CD4-positive, alpha-beta T cell treated with Interleukin-6 at 100 ng/mL for 8 hours (primary cell): ENCODE measurements at regions not wholly inside any gene's neighbourhood (a gene's known extent, or its start where the extent isn't known, plus 50 kb on each side); places are given as distances from the start of the nearest gene placed in this dataset.
"Not testable (repeated sequence)": the region's sequence is repeated elsewhere in the genome, so short reads cannot be mapped to it uniquely, and the experiment has no call there.

Experiments used
- DNase-seq: peaks from one replicate; pipeline ENCODE4 v3.0.0-alpha.2; 2020; ENCODE audit warnings: mixed read lengths, low spot score

- no peak for DNase-seq
Measured at GRCh38 chr2:180927030-180927686, 53.2 kb upstream of the UBE2E3 start.

DNA sequence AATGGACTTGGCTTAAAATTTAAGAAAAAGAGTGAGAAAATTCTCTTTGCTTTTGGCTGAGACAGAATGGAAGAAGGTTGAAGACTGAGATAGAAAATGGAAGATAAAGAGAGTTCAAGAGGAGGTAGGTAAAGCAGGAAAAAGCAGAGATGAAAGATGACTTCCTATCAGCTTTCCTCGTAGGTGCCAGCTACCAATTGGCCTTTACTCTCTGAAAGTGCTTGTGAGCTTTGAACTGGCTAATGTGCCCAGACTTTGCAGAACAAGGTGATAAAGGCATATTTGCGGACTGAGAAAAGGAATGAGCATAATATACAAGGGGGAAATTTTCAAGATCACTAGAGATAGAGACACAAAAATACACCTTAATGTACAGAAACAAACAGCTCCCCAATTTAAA, 54.7 kb upstream of the UBE2E3 start:
- no peak for DNase-seq

DNA sequence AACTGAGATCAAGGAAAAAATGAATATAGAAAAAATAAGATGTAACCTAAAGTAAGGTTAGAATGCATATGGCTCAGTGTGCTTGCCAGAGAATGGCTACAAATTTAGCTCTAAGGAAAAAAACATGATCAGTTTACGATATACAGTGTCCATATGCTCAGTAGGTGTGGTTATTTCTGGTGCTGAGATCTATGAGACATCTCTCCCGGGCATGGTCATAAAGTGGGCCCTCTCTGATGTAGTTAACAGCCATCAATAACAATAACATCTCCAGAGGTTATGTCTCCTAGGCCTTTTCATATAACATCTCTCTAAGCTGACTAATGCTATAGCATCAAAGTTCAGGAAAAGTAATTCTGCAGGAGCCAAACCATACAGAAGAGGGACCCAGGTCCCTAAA, 56.3 kb upstream of the UBE2E3 start:
- no peak for DNase-seq

DNA sequence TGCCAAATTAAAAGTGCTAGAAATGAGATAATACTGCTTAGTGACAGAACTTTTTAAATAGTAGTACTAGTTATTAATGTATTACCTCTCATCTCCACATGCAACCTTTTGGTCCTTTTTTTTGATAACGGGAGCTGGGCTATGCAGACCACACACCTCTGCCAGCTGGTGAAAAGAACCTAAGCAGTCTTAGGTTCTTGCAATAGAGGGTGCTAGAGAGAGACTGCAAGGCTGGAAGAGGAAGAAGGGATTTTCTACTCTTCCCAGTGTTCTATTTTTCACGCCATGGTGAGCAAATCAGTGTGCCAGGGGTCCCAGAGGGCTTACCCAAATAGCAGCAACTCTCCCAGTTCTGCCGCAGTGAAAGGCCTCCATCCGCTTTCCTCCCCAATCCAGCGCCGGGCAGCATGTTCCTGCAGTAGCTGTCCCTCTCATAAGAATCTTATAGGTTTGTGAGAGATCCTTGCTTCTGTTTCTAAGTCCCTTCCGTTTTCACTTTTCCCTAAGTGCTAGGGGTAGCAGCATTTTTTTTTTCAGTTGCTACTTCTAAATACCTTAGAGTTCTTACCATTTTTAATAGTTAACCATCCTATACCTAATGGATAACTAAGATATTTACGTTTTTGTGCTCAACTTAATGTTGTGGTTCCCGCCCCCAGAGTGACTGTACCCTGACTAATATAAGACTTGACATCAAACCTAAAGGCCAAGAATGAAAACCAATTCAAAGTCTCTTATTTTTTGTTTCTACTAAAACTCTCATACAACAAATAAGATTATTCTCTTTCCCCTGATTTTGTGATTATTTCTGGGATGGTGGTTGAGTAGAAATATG, 69.4 kb upstream of the UBE2E3 start:
- DNase-seq = no peak

DNA sequence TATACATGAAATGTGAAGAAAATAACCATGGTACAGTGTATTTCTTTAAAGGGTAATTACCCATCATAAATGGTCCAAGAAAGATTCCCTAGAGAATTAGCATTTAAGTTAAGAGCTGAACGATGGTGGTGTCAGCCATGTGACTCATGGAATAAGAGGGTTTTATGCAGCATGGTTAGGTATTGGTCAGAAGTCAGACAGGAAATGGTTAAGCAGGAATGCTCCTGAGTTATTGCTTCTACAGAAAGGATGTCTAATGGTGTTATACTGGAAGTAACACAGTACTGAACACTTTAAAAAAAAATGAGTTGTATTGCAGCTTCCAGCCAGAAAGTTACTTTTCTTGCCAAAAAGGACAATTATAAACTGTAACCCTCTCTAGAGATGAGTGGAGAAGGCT, 72.7 kb upstream of the UBE2E3 start:
- DNase-seq = no peak

- no peak for DNase-seq
Measured at GRCh38 chr2:180905461-180905860, 74.9 kb upstream of the UBE2E3 start.

- DNase-seq = no peak
Measured at GRCh38 chr2:180905002-180905401, 75.4 kb upstream of the UBE2E3 start.

DNA sequence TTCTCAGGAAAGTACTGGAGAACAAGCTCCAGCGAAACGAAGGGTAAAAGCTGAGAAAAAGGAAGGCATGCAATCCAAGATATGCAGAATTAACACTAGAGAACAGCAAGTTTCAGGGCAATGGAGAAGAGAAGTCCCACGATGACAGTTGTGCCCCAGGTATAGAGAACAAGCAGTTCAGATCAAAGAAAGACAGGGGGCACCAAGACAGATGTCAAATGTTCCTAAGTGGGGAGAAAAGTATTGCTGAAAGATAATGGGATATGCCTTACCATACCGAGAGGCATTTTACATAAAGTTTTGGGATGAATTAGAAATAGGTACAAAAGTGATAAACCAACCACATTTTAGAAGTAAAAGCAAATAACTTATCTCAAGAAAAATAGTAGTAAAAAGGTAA, 79.1 kb upstream of the UBE2E3 start:
- DNase-seq = no peak

- DNase-seq = no peak
Measured at GRCh38 chr2:180893752-180894151, 86.7 kb upstream of the UBE2E3 start.

DNA sequence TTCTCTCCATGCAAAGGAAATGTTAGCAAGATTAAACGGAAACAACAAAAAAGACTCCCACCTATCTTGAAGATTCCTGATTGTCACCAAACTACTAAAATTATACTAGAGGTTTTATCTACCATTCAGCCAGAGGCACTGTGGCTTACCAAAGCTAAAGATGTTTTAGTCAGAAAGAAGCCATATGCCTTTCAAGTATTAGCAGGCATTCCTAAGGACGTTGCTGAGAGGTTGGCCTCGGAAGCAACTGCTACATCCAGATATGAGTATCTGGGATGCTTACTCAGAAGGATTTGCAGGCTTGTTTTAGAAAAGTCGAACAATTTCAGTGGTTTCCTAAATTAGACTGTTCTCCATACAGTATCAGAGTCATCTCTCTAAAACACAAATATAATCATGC, 88.3 kb upstream of the UBE2E3 start:
- no peak for DNase-seq

DNA sequence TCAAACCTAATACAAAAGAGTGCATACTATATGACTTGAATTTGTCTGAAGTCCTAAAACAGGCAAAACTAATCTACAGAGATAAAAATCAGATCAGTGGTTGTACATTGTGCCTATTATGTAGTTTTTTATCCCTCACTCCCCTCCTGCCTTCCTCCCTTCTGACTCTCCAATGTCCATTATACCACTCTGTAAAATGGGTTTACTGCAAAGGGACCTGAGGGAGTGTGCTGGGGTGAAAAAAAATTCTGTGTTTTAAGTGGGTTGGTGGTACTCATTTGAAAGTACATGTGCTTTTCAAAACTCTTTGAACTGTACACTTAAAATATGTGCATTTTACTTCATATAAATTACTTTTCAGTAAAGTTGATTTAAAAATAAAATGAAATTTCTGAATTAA, 89.0 kb upstream of the UBE2E3 start:
- DNase-seq = no peak

DNA sequence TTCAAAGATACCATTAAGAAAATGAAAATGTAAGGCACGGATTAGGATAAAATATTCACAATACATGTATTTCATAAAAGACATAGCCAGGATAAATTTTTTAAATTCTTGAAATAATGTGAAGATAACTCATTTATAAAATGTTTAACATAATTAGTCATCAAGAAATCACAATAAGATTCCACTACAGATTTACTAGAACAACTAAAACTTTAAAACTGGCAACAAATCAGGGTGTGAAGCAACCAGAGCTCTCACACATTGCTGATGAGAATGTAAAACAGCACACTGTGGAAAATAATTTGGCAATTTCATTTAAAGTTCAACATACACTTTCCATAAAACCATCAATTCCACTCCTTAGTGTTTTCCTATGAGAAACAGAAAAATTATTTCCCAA, 89.6 kb upstream of the UBE2E3 start:
- no peak for DNase-seq

DNA sequence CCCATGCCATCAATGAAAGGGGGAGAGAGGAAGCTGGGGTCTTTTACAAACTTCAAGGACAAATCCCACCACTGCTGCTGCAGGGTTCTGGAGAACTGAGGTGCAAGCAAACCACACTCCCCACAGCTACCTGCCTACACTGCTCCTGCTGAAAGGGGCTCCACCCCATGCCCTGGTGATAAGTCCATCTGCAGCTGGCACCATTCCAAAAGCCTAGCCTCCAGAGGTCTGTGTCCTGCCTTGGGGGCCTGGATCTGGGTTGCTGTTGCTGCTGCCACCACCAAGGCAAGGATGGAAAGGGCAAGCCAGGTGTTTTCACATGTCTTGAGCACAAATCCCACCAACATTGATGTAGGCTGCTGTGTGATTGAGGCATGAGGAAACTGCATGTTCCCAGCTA, 97.4 kb upstream of the UBE2E3 start:
- no peak for DNase-seq

GRCh38 chr2:180876506-180876905, 103.9 kb upstream of the UBE2E3 start:
- DNase-seq = no peak

GRCh38 chr2:180873219-180873618, 107.2 kb upstream of the UBE2E3 start:
- no peak for DNase-seq

- DNase-seq = not testable (repeated sequence)
Measured at GRCh38 chr2:180872781-180873180, 107.6 kb upstream of the UBE2E3 start.

GRCh38 chr2:180872255-180872654, 108.2 kb upstream of the UBE2E3 start:
- no peak for DNase-seq

- no peak for DNase-seq
Measured at GRCh38 chr2:180871649-180872048, 108.8 kb upstream of the UBE2E3 start.

GRCh38 chr2:180849851-180850250, 130.6 kb upstream of the UBE2E3 start:
- DNase-seq = no peak

DNA sequence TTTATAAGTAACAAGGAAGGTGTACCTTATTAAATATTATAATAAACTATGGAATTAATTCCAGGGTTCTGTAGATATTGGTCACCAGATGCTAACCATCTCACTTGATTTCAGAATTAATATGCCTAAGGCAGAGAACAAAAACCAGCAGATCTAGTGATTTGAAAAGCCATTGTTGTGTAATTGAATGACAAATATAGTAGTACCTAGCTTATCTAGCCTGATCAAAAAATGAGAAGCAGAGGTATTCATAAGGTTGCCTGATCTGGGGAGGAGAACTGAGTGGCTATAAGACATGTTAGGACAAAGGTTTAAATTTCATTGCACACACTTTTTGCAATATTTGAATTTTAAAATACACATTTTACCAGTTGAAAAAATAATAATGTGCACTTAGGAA, 132.0 kb upstream of the UBE2E3 start:
- no peak for DNase-seq

GRCh38 chr2:180846756-180847472, 133.5 kb upstream of the UBE2E3 start:
- DNase-seq = no peak

DNA sequence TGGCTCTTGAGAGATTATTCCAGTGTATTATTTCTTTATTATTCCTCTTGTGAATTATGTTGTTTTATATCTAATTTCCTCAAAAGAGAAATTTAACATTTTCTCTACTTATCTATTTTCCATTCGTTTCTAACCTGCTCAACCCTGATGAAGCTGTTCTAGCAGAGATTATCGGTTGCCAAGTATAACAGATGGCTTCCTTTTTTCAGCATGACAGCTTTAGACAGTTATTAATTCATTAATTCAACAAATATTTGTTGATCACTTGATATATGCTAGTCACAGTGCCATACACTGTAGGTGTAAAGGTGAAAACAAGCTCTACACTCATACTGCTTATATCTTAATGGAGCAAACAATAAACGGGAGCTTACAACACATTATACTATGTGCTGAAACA, 137.9 kb upstream of the UBE2E3 start:
- DNase-seq = no peak

DNA sequence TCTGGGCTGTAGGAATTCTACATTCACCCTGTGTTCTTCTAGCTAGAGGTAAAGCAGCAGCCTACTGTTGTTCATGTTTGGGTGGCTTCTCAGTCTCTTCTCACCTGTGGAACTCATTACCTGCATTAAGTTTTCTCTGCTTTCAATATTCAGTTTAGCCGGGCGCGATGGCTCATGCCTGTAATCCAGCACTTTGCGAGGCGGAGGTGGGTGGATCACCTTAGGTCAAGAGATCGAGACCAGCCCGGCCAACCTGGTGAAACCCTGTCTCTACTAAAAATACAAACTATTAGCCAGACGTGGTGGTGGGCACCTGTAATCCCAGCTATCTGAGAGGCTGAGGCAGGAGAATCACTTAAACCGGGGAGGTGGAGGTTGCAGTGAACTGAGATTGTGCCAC, 139.8 kb upstream of the UBE2E3 start:
- no peak for DNase-seq
